ENCODE measurements at regions not wholly inside any gene's neighbourhood (a gene's known extent, or its start where the extent isn't known, plus 50 kb on each side); places are given as distances from the start of the nearest gene placed in this dataset.

- DNase-seq (ENCODE audit: low read depth in 2 of 2), result no peak
Observed at GRCh38 chr4:81826335-81826734, 354.6 kb upstream of the RASGEF1B start.

DNA sequence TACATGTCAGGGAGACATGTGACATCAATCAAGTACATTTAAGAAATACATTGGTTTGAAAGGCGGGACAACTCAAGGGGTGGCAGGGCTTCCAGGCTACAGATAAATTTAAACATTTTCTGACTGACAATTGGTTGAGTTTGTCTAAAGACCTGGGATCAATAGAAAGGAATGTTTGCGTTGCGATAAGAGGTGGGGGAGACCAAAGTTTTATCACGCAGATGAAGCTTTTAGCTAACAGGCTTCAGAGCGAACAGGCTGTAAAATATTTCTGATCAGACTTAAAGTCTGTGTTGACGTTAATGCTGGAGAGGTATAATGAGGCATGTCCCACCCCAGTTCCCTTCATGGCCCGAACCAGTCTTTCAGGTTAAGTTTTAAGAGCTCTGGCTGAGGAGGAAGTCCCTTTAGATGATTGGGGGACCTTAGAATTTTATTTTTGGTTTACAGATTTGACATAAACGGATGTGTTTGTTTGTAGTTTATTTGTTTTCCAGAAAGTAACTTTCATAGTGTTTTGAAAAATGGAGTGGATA, 346.7 kb upstream of the RASGEF1B start:
- no peak for DNase-seq (ENCODE audit: low read depth in 2 of 2)

- no peak for DNase-seq (ENCODE audit: low read depth in 2 of 2)
Observed at GRCh38 chr4:81816031-81816761, 344.5 kb upstream of the RASGEF1B start.

GRCh38 chr4:81814987-81815541, 343.4 kb upstream of the RASGEF1B start:
- DNase-seq (ENCODE audit: low read depth in 2 of 2), result no peak

- DNase-seq (ENCODE audit: low read depth in 2 of 2), result no peak
Observed at GRCh38 chr4:81811562-81812293, 340.0 kb upstream of the RASGEF1B start.

DNA sequence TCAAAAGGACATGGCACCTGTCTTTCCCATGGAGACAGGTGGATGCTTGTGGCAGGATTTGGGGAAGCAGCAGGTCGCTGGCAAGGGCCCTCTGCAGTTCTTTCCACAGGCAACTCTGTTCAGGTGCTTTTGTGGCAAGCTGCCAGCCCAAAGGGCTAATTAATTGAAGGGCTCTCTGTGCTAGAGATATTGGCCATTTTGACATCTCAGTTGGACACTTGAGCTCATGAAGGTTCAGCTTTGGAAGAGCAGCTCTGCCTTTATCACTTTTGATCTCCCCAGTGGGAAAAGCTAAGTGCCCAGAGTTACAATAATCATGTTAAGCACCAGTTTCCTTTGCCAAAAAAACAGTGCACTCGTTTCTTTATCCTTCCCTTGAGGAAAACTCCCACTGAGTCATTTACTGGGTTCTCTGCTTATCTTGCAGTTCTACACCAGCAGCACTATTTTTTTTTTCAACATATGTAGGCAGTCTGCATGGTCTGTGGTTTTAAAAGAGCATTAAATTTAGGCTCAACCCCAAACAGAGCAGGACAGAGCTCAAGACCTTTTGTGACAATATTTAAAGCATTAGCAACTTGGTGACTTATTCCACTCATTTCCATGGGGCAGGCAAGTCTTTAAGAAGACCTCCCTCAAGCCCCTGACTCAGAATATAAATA, 336.4 kb upstream of the RASGEF1B start:
- DNase-seq (ENCODE audit: low read depth in 2 of 2), result no peak

- no peak for DNase-seq (ENCODE audit: low read depth in 2 of 2)
Observed at GRCh38 chr4:81807386-81807785, 335.7 kb upstream of the RASGEF1B start.

GRCh38 chr4:81806485-81806884, 334.8 kb upstream of the RASGEF1B start:
- DNase-seq (ENCODE audit: low read depth in 2 of 2), result no peak

GRCh38 chr4:81804849-81805248, 333.1 kb upstream of the RASGEF1B start:
- no peak for DNase-seq (ENCODE audit: low read depth in 2 of 2)

DNA sequence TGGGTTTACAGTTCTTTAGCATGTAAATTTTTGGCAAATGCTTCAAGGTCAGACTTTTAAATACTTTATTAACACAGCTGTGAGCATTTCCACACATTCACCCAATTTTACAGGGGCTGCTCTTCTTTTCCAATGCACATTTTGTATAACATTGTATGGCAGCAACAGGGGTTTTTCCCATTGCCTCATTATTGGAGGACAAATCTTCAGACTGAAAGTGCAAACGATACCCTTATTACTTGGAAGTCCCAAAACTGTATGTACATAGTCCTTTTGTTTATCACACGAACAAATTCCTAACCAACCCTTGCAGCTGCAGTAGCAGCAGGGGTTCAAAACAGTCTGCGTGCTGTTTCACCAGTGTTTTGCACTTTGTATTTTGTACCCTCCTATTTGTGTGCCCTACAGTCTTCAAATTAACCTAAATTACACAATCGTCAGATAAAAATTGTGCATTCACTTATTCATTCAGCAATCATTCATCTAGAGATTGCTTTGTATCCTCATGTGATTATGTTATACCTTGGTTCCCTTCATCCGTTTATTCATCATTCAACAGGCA, 330.7 kb upstream of the RASGEF1B start:
- no peak for DNase-seq (ENCODE audit: low read depth in 2 of 2)

DNA sequence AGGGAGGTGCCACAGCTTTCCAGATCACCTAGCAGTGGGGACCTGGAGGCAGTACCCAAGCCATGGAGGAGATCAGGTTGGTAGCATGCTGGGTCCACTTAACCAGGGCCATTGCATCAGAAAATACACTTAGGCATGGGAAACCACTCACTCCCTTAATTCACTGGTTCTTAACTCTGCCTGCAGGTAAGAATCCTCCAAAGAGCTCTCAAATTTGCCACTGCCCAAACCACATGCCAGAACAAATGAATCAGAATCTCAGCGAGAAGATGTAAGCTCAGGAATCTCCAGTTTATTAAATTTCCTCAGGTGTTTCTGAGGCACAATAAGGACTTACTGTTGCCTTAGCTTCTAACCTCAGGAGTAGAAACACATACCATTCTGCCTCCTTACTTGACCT, 327.7 kb upstream of the RASGEF1B start:
- no peak for DNase-seq (ENCODE audit: low read depth in 2 of 2)

- no peak for DNase-seq (ENCODE audit: low read depth in 2 of 2)
Observed at GRCh38 chr4:81796790-81797528, 325.3 kb upstream of the RASGEF1B start.

DNA sequence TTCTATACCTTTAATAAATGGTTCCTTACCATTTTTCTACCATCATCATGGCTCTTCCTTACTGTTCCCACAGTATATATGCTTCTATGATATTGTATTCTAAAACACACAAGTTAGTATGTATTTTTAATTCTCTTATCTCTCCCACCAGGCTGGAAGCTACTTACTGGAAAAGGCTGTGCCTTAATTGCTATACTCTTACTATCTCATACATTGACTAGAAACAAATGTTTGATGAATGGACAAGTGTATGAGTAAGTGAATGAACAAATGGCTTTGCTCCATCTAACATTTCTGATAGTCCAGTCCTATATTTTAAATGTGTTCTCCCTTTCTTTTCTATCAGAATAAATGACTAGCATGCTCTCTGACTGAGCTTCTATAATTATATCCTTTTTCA, 320.8 kb upstream of the RASGEF1B start:
- DNase-seq (ENCODE audit: low read depth in 2 of 2), result no peak

DNA sequence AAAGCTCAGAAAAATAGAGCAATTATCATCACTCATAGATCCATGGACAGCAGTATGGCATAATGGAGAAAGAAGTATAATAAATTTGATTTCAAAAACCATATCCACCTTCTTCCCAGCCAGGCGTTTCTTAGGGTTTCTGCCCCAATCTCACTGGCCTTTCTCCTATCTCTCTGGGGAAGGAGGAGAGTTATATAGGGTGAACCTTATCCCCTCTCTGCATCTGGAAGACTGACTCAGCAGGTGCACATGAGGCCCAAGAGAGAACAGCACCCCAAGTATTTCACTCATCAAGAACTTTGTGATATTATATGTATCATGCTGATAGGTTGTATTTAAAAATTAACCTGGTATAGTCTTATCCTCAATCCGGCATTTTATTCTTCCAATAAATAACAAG, 318.8 kb upstream of the RASGEF1B start:
- DNase-seq (ENCODE audit: low read depth in 2 of 2), result no peak

DNA sequence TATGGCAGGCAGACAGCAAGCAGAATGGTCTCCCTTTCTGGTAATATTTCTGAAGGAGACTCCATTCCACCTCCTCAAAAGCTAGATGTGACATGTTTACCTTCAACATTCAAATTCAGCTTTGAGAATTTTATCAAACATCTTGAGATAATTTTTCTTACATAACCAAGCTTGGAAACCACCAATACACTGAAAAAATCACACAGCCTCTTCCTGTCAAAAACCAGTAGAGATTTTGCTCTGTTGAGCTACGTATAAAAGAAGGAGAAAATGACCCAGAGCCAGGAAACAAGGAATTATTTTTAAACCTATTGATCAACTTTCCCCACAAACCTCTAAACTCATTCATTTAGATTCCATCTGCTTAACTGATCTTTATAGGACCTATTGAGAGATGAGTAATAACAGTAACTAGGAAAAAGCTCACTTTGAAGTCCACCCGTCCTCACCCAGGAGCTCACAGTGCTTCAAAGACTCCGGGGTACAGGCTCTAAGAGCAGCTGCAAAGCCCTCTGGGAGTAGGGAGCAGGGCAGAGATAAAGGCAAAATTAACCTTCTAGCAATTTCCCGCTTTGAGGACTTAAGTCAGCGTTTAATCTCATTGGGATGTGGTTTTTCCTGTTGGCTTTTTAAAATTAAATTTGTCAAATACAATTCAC, 318.2 kb upstream of the RASGEF1B start:
- DNase-seq (ENCODE audit: low read depth in 2 of 2), result no peak

DNA sequence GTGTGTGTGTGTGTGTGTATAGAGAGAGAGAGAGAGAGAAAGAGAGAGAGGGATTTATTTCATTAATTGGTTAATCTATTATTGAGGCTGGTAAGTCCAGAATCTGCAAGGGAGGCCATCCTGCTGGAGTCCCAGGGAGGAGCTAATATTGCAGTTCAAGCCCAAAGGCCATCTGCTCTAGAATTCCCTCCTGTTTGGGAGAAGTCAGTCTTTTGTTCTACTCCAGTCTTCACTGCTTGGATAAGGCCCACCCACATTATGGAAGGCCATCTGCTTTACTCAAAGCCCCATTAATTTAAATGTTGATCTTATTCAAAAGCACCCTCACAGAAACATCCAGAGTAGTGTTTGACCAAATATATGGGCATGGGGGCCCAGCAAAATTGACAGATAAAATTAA, 317.5 kb upstream of the RASGEF1B start:
- DNase-seq (ENCODE audit: low read depth in 2 of 2), result no peak

GRCh38 chr4:81786766-81787165, 315.1 kb upstream of the RASGEF1B start:
- DNase-seq (ENCODE audit: low read depth in 2 of 2), result no peak

DNA sequence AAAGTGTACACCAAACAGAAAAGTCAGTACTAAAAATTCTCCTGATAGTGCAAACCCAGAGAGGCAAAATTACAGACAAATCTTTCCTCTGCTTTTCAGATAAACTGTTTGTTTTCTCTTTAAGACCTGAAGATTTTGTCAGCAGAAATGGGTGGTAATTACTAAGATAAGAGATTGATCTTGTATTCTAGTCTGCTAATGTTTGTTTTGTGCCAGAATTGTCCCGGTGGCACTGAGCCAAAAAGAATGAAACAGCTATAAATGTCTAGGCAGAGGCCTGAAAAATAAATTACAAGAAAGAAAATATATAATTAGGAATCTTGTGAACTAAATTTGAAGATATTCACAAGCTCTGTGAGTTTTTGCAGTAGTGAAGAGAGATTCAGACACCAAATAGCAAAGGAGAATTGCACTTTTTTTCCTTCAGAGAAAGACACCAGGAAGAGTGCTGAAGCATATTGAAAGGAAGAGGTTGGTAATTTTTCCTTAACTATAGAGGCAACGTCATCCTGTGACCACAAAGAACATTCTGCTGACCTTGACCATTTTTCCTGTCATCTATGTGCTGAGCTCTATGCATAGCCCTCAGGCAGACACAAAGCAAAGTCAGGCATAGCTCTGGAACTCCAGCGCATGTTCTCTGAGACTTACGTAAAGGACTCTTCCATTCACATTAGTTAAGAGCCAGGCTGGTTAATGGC, 314.5 kb upstream of the RASGEF1B start:
- DNase-seq (ENCODE audit: low read depth in 2 of 2), result no peak

- no peak for DNase-seq (ENCODE audit: low read depth in 2 of 2)
Observed at GRCh38 chr4:81785338-81785737, 313.6 kb upstream of the RASGEF1B start.

DNA sequence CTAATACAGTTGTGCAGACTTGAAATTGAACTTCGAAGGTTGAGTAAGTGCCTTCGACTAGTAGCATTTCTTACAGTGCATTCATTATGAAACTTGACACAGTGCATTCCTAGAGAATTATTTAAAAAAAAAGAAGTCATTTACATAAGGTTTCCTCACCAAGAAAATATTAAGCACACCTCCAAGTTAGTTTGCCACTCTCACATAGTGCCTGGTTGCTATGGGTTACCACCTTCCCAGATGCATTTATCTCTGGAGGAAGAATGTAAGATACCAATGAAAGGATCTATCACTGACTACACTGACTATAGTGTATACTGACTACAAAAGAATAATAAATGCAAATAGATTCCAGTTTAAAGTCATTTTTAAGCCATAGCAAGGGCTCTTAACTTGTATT, 311.9 kb upstream of the RASGEF1B start:
- DNase-seq (ENCODE audit: low read depth in 2 of 2), result no peak
